ENCODE measurements at regions not wholly inside any gene's neighbourhood (a gene's known extent, or its start where the extent isn't known, plus 50 kb on each side); places are given as distances from the start of the nearest gene placed in this dataset.
"Not testable (repeated sequence)": the region's sequence is repeated elsewhere in the genome, so short reads cannot be mapped to it uniquely, and the experiment has no call there.

- CTCF ChIA-PET = no interaction called here
- no peak overlapping the region for H3K27ac ChIP-seq
- POLR2A ChIA-PET (ENCODE audit: low non-redundant PET) = no interaction called here
- no peak for TF ChIP-seq CTCF (conservative IDR thresholded peaks at IDR 0.05; ENCODE audit: low read depth)
- DNase-seq (ENCODE audit: low spot score) = no peak
Measured at GRCh38 chr4:20074450-20074849, 177.3 kb upstream of the SLIT2 start.

- no peak for DNase-seq (ENCODE audit: low spot score)
- ChIA-PET POLR2A (ENCODE audit: low non-redundant PET) (no interaction called here), CTCF (no interaction called here)
- no peak for TF ChIP-seq CTCF (conservative IDR thresholded peaks at IDR 0.05; ENCODE audit: low read depth)
- no peak overlapping the region for H3K27ac ChIP-seq
Measured at GRCh38 chr4:20065952-20066351, 185.8 kb upstream of the SLIT2 start.

GRCh38 chr4:20062857-20063256 lies 188.8 kb upstream of the SLIT2 start:
- H3K27ac ChIP-seq; POLR2A ChIA-PET (ENCODE audit: low non-redundant PET); CTCF ChIA-PET; DNase-seq (ENCODE audit: low spot score): not testable (repeated sequence)

- CTCF ChIA-PET = no interaction called here
- POLR2A ChIA-PET (ENCODE audit: low non-redundant PET) = no interaction called here
- DNase-seq (ENCODE audit: low spot score) = no peak
- no peak for TF ChIP-seq CTCF (conservative IDR thresholded peaks at IDR 0.05; ENCODE audit: low read depth)
- no peak overlapping the region for H3K27ac ChIP-seq
Measured at GRCh38 chr4:20062054-20062453, 189.7 kb upstream of the SLIT2 start.

GRCh38 chr4:20050768-20051167 lies 200.9 kb upstream of the SLIT2 start:
- DNase-seq (ENCODE audit: low spot score) = no peak
- TF ChIP-seq CTCF (conservative IDR thresholded peaks at IDR 0.05; ENCODE audit: low read depth) = no peak
- ChIA-PET POLR2A (ENCODE audit: low non-redundant PET) (no interaction called here), CTCF (no interaction called here)
- H3K27ac ChIP-seq = no peak overlapping the region

GRCh38 chr4:20049889-20050288 lies 201.8 kb upstream of the SLIT2 start:
- no peak for TF ChIP-seq CTCF (conservative IDR thresholded peaks at IDR 0.05; ENCODE audit: low read depth)
- POLR2A ChIA-PET (ENCODE audit: low non-redundant PET) = no interaction called here
- DNase-seq (ENCODE audit: low spot score) = no peak
- no peak overlapping the region for H3K27ac ChIP-seq
- CTCF ChIA-PET = no interaction called here

GRCh38 chr4:20046931-20047677 lies 204.6 kb upstream of the SLIT2 start:
- ChIA-PET CTCF (no interaction called here), POLR2A (ENCODE audit: low non-redundant PET) (no interaction called here)
- DNase-seq (ENCODE audit: low spot score) = no peak
- no peak for TF ChIP-seq CTCF (conservative IDR thresholded peaks at IDR 0.05; ENCODE audit: low read depth)
- no peak overlapping the region for H3K27ac ChIP-seq
